ENCODE measurements at regions not wholly inside any gene's neighbourhood (a gene's known extent, or its start where the extent isn't known, plus 50 kb on each side); places are given as distances from the start of the nearest gene placed in this dataset.

GRCh38 chr9:89935801-89936200 is 331.0 kb downstream of the GADD45G start:
- no peak for DNase-seq (ENCODE audit: low spot score in 2 of 2, unreplicated experiment in 2 of 2)
- no peak overlapping the region for H3K27ac Mint-ChIP-seq
- no peaks in the 10 kb centered on the region for H3K36me3 Mint-ChIP-seq
- H3K9me3 Mint-ChIP-seq, result no peaks in the 10 kb centered on the region
- H3K27me3 Mint-ChIP-seq (ENCODE audit: low read depth), result no peaks in the 10 kb centered on the region
- no peak overlapping the region for H3K4me3 Mint-ChIP-seq
- no peak for TF ChIP-seq CTCF (IDR thresholded peaks at IDR 0.05; ENCODE audit: unreplicated experiment)
- H3K4me1 Mint-ChIP-seq, result peaks cover 9% of the 10 kb centered on the region

GRCh38 chr9:89937051-89937450 is 332.2 kb downstream of the GADD45G start:
- H3K27ac Mint-ChIP-seq, result no peak overlapping the region
- no peak for DNase-seq (ENCODE audit: low spot score in 2 of 2, unreplicated experiment in 2 of 2)
- no peaks in the 10 kb centered on the region for H3K36me3 Mint-ChIP-seq

GRCh38 chr9:89939181-89939580 is 334.4 kb downstream of the GADD45G start:
- Mint-ChIP-seq H3K4me3 (no peak overlapping the region), H3K9me3 (no peaks in the 10 kb centered on the region), H3K27ac (no peak overlapping the region), H3K36me3 (no peaks in the 10 kb centered on the region), H3K27me3 (ENCODE audit: low read depth) (peaks cover 6% of the 10 kb centered on the region), H3K4me1 (peaks cover 14% of the 10 kb centered on the region)
- TF ChIP-seq CTCF (IDR thresholded peaks at IDR 0.05; ENCODE audit: unreplicated experiment), result no peak
- no peak for DNase-seq (ENCODE audit: low spot score in 2 of 2, unreplicated experiment in 2 of 2)

More at GRCh38 chr9:89937051-89937450, 332.2 kb downstream of the GADD45G start:
- no peak overlapping the region for H3K4me3 Mint-ChIP-seq
- peaks cover 12% of the 10 kb centered on the region for H3K4me1 Mint-ChIP-seq
- no peaks in the 10 kb centered on the region for H3K9me3 Mint-ChIP-seq
- no peak for TF ChIP-seq CTCF (IDR thresholded peaks at IDR 0.05; ENCODE audit: unreplicated experiment)
- H3K27me3 Mint-ChIP-seq (ENCODE audit: low read depth), result peaks cover 2% of the 10 kb centered on the region

DNA sequence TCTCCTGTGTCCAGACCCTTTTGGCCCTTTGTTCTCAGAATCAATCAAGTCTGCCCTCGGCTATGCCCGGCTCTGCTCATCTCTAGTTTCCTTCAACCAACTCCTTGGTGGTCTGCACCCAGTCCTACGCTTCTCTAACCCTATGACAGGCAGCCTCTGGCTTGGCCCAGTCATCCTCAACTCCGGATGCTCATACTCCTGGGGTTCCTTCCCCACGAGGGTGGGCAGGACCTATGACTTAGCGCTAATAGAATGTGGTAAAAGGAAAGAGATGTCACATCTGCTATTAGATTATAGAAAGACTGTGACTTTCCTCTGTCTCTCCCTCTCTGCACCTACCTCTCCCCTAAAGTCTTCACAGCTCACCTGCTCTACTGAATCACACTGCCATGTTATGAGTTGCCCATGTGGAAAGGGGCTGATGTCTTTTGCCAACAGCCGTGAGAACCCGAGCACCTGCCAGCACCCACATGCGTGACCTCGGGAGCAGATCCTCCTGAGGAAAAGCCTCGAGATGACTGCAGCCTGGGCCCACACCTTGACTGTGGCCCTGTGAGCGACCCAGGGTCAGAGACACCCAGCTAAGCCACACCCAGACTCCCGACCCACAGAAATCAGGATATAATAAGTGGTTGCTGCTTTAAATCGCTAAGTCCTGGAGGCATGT is 334.9 kb downstream of the GADD45G start:
- Mint-ChIP-seq H3K27ac (no peak overlapping the region), H3K9me3 (no peaks in the 10 kb centered on the region), H3K27me3 (ENCODE audit: low read depth) (peaks cover 6% of the 10 kb centered on the region), H3K36me3 (no peaks in the 10 kb centered on the region), H3K4me3 (no peak overlapping the region), H3K4me1 (peaks cover 14% of the 10 kb centered on the region)
- no peak for TF ChIP-seq CTCF (IDR thresholded peaks at IDR 0.05; ENCODE audit: unreplicated experiment)
- DNase-seq (ENCODE audit: low spot score in 2 of 2, unreplicated experiment in 2 of 2), result no peak

DNA sequence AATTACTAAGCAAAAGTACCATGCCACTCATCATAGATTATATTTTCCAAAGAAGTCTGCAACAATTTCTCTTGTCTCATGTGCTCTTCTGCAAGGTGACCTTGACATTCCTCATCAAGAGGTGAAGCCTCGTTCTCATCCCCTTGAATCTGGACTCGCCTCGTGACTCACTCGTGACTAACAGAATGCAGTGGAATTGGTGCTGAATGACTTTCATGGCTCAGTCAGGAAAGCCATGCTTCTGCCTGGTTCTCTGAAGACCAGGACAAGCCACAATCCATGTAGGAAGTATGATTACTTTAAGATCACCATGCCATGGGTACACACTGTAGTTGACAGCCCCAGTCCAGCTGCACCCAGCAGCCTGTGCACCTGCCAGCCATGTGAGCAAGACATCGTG is 335.8 kb downstream of the GADD45G start:
- Mint-ChIP-seq H3K9me3 (no peaks in the 10 kb centered on the region), H3K27ac (no peak overlapping the region)
- DNase-seq (ENCODE audit: low spot score in 2 of 2, unreplicated experiment in 2 of 2), result no peak

More for the DNA sequence above, 335.8 kb downstream of the GADD45G start:
- Mint-ChIP-seq H3K36me3 (no peaks in the 10 kb centered on the region), H3K27me3 (ENCODE audit: low read depth) (peaks cover 6% of the 10 kb centered on the region), H3K4me3 (no peak overlapping the region), H3K4me1 (peaks cover 14% of the 10 kb centered on the region)
- TF ChIP-seq CTCF (IDR thresholded peaks at IDR 0.05; ENCODE audit: unreplicated experiment), result no peak

All from mesothelial cell of epicardium (in vitro differentiated cells).